ENCODE measurements at regions not wholly inside any gene's neighbourhood (a gene's known extent, or its start where the extent isn't known, plus 50 kb on each side); places are given as distances from the start of the nearest gene placed in this dataset.

GRCh38 chr1:232737917-232738316 lies 67.3 kb upstream of the MAP10 start:
- ATAC-seq: no peak
- no peaks in the 10 kb centered on the region for H3K4me1 ChIP-seq (ENCODE audit: control insufficient read depth, insufficient read depth, low read length)

DNA sequence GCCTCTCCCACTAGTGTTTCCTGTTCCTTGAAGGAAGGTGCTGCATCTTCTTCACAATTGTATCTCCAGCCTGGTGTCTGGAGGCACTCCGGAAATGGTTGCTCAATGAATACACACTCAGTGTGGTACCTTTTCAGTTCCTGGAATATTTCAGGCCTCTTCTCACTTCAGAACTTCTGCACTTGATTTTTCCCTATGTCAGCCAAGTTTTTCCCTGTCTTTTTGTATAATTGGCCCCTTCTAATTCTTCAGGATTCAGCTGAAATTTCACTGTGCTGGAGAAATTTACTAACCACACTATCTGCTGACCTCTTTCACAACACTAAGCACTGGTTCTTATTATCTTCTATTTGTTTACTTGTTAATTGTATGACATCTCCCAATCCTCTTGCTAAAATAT lies 61.2 kb upstream of the MAP10 start:
- BruUV-seq (replicated peaks): no TSS peak
- intact Hi-C loops (cut with micrococcal nuclease; ENCODE audit: unreplicated experiment): no loop called here
- CTCF ChIA-PET: no interaction called here
- no peak overlapping the region for H3K27ac ChIP-seq (ENCODE audit: low read length)
- ATAC-seq (no peak), DNase-seq (ENCODE audit: low read depth, low spot score) (no peak)
- H3K36me3 ChIP-seq (ENCODE audit: control insufficient read depth, insufficient read depth, low read length): no peaks in the 10 kb centered on the region
- H3K4me3 ChIP-seq (ENCODE audit: low read depth in 2 of 2, low read length in 2 of 2): no peak overlapping the region
- H3K27me3 ChIP-seq (ENCODE audit: control insufficient read depth, insufficient read depth, low read length): no peaks in the 10 kb centered on the region
- no peaks in the 10 kb centered on the region for H3K4me1 ChIP-seq (ENCODE audit: control insufficient read depth, insufficient read depth, low read length)
- TF ChIP-seq TCF7L2 (IDR thresholded peaks at IDR 0.05; ENCODE audit: low read depth, low read length) (no peak), SIN3A (IDR thresholded peaks at IDR 0.05; ENCODE audit: borderline replicate concordance, insufficient read depth, low read depth, low read length) (no peak), POLR2AphosphoS5 (IDR thresholded peaks at IDR 0.05; ENCODE audit: low read depth, low read length) (no peak), REST (IDR thresholded peaks at IDR 0.05; ENCODE audit: insufficient read depth in 1 of 2, low read depth in 2 of 2, low read length in 1 of 2) (no peak), CTCF (IDR thresholded peaks at IDR 0.05) (no peak)
- H3K9me3 ChIP-seq (ENCODE audit: control insufficient read depth, insufficient read depth, low read depth, low read length): peaks cover 4% of the 10 kb centered on the region; the same call in 1 of the 2 replicates
- in situ Hi-C loops (cut with HindIII; ENCODE audit: low pct_unique_long_range_greater_than_20kb, low sequenced_read_pairs): no loop called here
- POLR2A ChIA-PET: no interaction called here

More at GRCh38 chr1:232737917-232738316, 67.3 kb upstream of the MAP10 start:
- CTCF ChIA-PET: no interaction called here
- Histone ChIP-seq H3K9me3 (ENCODE audit: control insufficient read depth, insufficient read depth, low read depth, low read length) (no peaks in the 10 kb centered on the region), H3K27ac (ENCODE audit: low read length) (no peak overlapping the region), H3K4me3 (ENCODE audit: low read depth in 2 of 2, low read length in 2 of 2) (no peak overlapping the region), H3K27me3 (ENCODE audit: control insufficient read depth, insufficient read depth, low read length) (no peaks in the 10 kb centered on the region; the same call in 1 of the 2 replicates), H3K36me3 (ENCODE audit: control insufficient read depth, insufficient read depth, low read length) (no peaks in the 10 kb centered on the region)
- TF ChIP-seq SIN3A (IDR thresholded peaks at IDR 0.05; ENCODE audit: borderline replicate concordance, insufficient read depth, low read depth, low read length) (no peak), CTCF (IDR thresholded peaks at IDR 0.05) (no peak), POLR2AphosphoS5 (IDR thresholded peaks at IDR 0.05; ENCODE audit: low read depth, low read length) (no peak), REST (IDR thresholded peaks at IDR 0.05; ENCODE audit: insufficient read depth in 1 of 2, low read depth in 2 of 2, low read length in 1 of 2) (no peak), TCF7L2 (IDR thresholded peaks at IDR 0.05; ENCODE audit: low read depth, low read length) (no peak)
- DNase-seq (ENCODE audit: low read depth, low spot score): no peak
- intact Hi-C loops (cut with micrococcal nuclease; ENCODE audit: unreplicated experiment) (no loop called here), in situ Hi-C loops (cut with HindIII; ENCODE audit: low pct_unique_long_range_greater_than_20kb, low sequenced_read_pairs) (no loop called here)
- BruUV-seq (replicated peaks): no TSS peak
- POLR2A ChIA-PET: no interaction called here

Measured in Panc1 (cell line).